ENCODE measurements at regions not wholly inside any gene's neighbourhood (a gene's known extent, or its start where the extent isn't known, plus 50 kb on each side); places are given as distances from the start of the nearest gene placed in this dataset.
"Not testable (repeated sequence)": the region's sequence is repeated elsewhere in the genome, so short reads cannot be mapped to it uniquely, and the experiment has no call there.

- no peak for DNase-seq
Observed at GRCh38 chr10:43922335-43923280, 273.9 kb upstream of the ZNF32 start.

GRCh38 chr10:43921881-43922280 is 273.2 kb upstream of the ZNF32 start:
- no peak for DNase-seq

DNA sequence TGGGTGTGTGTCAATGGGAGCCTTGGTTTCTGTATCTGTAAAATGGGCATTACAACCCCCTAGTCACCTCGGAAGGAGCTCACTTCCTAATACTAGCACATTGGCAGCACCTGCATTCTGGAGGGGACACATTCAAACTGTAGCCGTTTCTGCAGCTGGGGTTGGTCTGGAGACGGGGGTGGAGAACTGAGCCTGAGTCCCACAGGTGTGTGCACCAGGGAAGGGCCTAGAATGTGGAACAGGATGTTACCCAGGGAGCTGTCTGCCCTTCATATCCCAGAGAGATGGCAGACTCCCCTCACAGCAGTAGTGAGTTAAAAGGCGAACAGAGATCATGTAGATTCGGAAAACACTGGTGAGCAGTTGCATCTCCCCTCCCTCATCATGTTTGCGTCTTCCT is 272.8 kb upstream of the ZNF32 start:
- DNase-seq = no peak

GRCh38 chr10:43920236-43920758 is 271.6 kb upstream of the ZNF32 start:
- DNase-seq = not testable (repeated sequence)

- no peak for DNase-seq
Observed at GRCh38 chr10:43913676-43914235, 265.1 kb upstream of the ZNF32 start.

DNA sequence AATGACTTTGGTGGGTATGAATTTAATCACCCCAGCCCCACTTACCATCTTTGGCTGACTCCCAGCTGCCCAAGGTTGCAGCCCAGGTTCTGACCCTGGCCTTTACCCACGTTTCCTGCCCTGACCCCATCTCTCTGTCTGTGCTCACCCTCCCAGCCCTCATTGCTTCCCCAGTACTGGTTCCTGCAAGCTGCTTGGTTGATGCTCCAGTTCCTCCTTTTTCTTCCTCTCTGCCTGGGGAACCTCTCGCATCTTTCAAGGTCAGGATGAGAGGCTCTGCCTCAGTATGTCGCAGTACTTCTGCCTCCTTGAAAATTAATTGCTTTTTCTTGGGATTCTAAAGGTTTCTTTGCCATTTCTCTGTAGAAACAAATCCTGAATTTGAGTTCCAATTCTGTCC is 263.8 kb upstream of the ZNF32 start:
- DNase-seq = no peak

- no peak for DNase-seq
Observed at GRCh38 chr10:43906490-43906889, 257.8 kb upstream of the ZNF32 start.

DNA sequence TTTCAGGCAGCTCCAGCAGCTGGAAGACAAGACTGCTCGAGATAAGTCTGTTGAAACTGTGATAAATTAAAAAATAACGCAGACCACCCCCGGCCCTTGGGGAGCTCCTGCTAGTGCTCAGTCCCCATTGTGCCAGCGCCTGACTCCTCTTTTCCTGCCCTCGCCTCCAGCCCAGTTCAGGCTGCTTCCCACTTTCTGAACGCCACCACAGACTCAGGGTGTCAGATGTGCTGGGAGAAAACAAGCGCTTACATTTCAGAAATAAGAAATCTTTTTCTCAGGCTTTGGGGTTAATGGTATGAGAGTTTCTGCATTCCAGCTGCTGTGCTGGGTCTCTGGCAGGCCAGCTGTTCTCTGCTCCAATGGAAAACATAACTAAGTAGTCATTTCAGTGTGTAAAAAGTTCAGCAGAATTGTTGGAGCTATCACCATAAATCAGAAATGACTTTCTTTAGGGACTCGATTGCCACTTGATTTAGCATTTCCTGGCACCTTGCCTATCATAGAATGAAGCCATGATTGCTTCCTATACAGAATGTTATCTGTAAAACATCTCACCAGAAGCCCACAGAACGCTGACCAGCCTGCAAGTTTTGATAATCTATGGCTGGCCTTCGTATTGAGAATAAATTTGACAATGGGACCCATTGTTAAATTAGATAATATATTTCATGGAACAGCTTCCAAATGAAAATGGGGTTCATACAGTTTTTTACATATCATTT is 257.0 kb upstream of the ZNF32 start:
- DNase-seq = no peak

DNA sequence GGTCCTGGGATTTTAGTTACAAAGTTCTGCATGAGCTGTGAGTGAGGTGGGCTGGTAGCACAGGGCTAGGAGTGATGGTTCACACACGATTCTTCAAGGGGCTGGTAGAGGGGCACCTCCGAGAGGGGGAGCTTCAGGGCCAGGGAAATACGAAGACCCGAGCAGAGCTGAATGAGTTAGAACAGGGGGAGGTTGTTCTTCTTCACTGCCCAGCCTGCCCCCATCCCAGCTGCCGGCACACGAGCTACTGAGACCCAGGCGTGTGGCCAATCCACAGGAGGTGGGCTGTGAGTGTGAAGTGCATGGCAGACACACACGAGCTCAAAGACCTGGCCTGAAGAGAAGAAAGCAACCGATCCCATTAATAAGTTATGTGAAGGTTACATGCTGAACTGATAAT is 256.2 kb upstream of the ZNF32 start:
- no peak for DNase-seq

- no peak for DNase-seq
Observed at GRCh38 chr10:43904301-43904700, 255.6 kb upstream of the ZNF32 start.

GRCh38 chr10:43903451-43903850 is 254.8 kb upstream of the ZNF32 start:
- DNase-seq = no peak

GRCh38 chr10:43902842-43903241 is 254.2 kb upstream of the ZNF32 start:
- DNase-seq = no peak

GRCh38 chr10:43901744-43902504 is 253.2 kb upstream of the ZNF32 start:
- no peak for DNase-seq

- no peak for DNase-seq
Observed at GRCh38 chr10:43901302-43901701, 252.6 kb upstream of the ZNF32 start.

DNA sequence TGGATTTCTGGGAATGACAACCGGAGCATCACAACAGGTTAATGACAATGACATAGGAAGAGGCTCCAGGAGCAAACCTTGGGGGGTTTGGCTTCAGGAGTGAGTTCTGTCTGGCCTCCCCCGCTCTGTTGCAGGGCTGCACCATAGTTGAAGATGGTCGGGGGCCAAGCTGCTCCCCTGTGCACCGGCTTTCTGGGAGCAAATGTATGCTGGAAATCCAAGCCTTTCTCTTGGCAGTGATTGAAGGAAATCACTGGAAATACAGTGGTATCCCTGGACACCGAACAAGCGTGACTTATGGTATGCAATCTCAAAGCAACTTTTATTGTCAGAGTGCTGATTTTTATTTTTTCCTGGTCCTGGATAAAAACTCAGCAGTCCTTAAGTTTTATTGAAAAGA is 251.9 kb upstream of the ZNF32 start:
- no peak for DNase-seq

GRCh38 chr10:43899224-43899959 is 250.7 kb upstream of the ZNF32 start:
- DNase-seq = no peak

DNA sequence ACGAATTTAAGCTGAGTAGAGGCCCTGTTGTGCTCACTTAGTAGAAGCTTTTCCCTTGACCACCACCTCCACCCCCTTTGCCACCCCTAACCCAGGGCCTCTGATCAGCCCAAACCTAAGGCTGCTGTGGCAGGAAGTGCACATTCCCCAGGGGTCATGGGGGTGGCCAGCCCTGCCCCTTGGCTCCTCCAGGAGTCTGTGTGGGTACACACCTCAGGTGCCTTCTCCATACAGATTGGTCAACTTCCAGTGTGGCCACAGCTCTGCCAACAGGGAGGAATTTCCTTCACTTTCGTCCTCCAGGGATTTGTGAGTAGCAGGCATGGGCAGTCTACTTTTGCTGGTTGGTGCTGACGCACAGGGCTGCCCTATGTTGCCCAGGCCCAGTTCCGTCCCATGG is 249.9 kb upstream of the ZNF32 start:
- no peak for DNase-seq

DNA sequence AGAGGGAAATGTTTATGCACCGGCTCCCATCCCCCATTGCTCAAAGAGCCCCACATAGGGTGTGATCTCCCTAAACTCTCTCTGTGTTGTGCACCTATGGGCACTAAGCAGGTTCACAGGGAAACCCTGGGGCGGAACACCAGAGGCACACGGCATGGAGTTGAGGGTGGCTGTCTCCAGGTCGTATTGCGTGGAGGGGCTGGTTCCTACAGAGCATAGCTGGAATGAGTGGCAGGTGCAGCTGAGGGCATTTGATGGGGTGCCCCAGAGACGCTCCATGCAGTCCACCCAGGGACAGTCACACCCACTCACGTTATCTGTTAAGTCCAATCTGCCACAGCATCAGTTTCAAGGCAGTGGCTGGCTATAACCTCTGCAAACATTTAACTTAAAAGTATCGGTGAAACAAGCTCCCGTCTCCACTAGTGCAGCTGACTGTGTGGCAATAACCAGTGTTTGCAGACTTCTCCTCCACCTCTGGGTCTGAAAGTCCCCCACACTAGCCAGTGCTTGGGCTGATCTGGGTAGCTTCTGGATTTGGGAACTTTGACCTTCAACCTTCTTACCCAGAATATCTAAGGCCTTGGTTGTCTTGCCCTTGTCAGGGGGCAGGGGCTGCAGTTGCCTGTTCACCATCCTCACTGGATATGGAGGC is 249.2 kb upstream of the ZNF32 start:
- DNase-seq = no peak

DNA sequence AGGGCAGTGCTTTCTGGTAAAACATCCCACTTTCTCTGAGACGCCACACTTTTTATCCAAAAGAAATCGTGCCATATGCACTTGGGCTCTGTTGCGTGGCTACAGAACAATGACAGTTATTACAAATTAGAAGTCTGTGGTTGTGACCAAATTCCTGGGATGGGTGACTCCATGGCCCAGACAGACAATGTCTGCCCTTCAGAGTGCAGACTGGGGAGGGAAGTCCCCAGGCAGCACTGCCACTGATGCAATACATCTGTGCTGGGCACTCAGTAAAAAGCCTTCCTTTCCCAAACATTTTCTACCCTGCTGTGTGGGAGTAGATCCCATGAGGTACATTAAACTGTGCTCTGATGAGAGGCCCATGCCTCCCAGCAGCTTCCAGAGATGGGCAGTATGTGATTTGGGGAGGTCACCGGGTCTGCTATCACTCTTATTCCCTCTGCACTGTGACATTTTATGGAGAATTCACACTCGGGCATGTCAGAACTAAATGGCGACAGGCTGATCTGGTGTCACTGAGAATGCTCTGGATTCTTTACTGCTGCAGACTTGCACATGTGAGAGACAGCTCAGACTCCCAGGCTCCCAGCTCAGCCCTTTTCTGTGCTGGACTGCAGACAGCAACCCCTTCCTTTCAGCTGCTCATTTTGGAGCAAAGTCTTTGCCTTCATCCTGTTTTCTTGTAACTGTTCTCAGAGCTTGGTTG is 243.5 kb upstream of the ZNF32 start:
- DNase-seq = no peak

DNA sequence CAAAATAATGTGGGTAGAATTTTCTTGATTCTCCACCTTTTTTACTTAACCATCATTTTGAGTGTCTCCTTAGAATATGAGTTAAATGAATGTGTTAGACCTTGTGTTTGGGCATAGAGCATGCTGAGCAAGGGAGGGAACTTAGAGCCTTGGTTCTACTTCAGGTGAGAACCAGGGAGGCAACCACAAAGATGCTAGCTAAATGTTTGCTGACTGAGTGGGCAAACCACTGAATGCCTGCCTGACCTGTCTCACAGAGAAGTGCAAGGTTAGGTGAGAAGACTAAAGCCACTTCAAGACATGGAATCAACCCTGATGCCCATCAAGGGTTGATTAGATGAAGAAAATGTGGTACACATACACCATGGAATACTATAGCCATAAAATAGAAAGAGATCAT is 242.6 kb upstream of the ZNF32 start:
- no peak for DNase-seq

GRCh38 chr10:43890124-43890523 is 241.4 kb upstream of the ZNF32 start:
- no peak for DNase-seq
